ENCODE measurements at regions not wholly inside any gene's neighbourhood (a gene's known extent, or its start where the extent isn't known, plus 50 kb on each side); places are given as distances from the start of the nearest gene placed in this dataset.

- H3K4me3 ChIP-seq (replicated peaks in 1 of 3; ENCODE audit: low read depth in 2 of 3, low read length in 3 of 3): no peak overlapping the region
- no peak overlapping the region for H2AFZ ChIP-seq (ENCODE audit: insufficient read depth, low read depth, low read length, poor library complexity, severe bottlenecking)
- Mint-ChIP-seq H3K27me3 (ENCODE audit: low read depth in 3 of 3) (peaks cover 8 to 14% (median 13%) of the 10 kb centered on the region in 3 donors), H3K4me3 (no peak overlapping the region), H3K9me3 (peaks cover 0 to 5% (median 0%) of the 10 kb centered on the region in 7 donors), H3K27ac (peak overlapping the region in 1 of 7 donors; percentile 0), H3K4me1 (peaks cover 4% of the 10 kb centered on the region), H3K36me3 (no peaks in the 10 kb centered on the region)
- H3K79me2 ChIP-seq (ENCODE audit: insufficient read depth, low read length): no peaks in the 10 kb centered on the region
- H3K9ac ChIP-seq (ENCODE audit: insufficient read depth, low read length, poor library complexity, severe bottlenecking): no peak overlapping the region
- no peaks in the 10 kb centered on the region for H4K20me1 ChIP-seq (ENCODE audit: insufficient read depth, low read length)
- H3K9me3 ChIP-seq (replicated peaks in 1 of 2; ENCODE audit: control insufficient read depth in 1 of 2, insufficient read depth in 1 of 2, low read length in 2 of 2): no peaks in the 10 kb centered on the region
- peaks cover 0 to 15% of the 10 kb centered on the region in 2 donors for H3K4me1 ChIP-seq (ENCODE audit: control insufficient read depth in 1 of 2, insufficient read depth in 2 of 2, low read length in 2 of 2)
- TF ChIP-seq CTCF (IDR thresholded peaks at IDR 0.05): no peak
- DNase-seq: no peak
- no peak overlapping the region for H3K4me2 ChIP-seq (replicated peaks; ENCODE audit: extremely low read depth, low read length, poor library complexity, severe bottlenecking)
- WGBS (ENCODE audit: insufficient coverage): 68% methylated on average over 5 of the region's 7 CpGs
- no peaks in the 10 kb centered on the region for H3K36me3 ChIP-seq (replicated peaks in 1 of 2; ENCODE audit: control insufficient read depth in 1 of 2, insufficient read depth in 2 of 2, low read length in 2 of 2)
- H3K27me3 ChIP-seq (ENCODE audit: control insufficient read depth in 2 of 2, insufficient read depth in 2 of 2, low read length in 2 of 2): no peaks in the 10 kb centered on the region
- no peak overlapping the region for H3K27ac ChIP-seq (ENCODE audit: low read depth in 1 of 2, low read length in 2 of 2)
- intact Hi-C loops (cut with micrococcal nuclease): no loop called here
Observed at GRCh38 chr16:86381491-86381890, 128.8 kb upstream of the FOXF1 start.

GRCh38 chr16:86382067-86382773 lies 128.1 kb upstream of the FOXF1 start:
- H3K79me2 ChIP-seq (ENCODE audit: insufficient read depth, low read length): no peaks in the 10 kb centered on the region
- peaks cover 4% of the 10 kb centered on the region for H3K4me1 Mint-ChIP-seq
- H3K9ac ChIP-seq (ENCODE audit: insufficient read depth, low read length, poor library complexity, severe bottlenecking): no peak overlapping the region
- H3K4me3 Mint-ChIP-seq: no peak overlapping the region
- WGBS (ENCODE audit: insufficient coverage): 81% methylated on average over 16 of the region's 17 CpGs
- H3K4me2 ChIP-seq (replicated peaks; ENCODE audit: extremely low read depth, low read length, poor library complexity, severe bottlenecking): no peak overlapping the region
- H3K4me1 ChIP-seq (ENCODE audit: control insufficient read depth in 1 of 2, insufficient read depth in 2 of 2, low read length in 2 of 2): peaks cover 0 to 15% of the 10 kb centered on the region in 2 donors
- intact Hi-C loops (cut with micrococcal nuclease): no loop called here
- no peaks in the 10 kb centered on the region for H3K36me3 Mint-ChIP-seq
- no peaks in the 10 kb centered on the region for H4K20me1 ChIP-seq (ENCODE audit: insufficient read depth, low read length)
- no peak overlapping the region for H2AFZ ChIP-seq (ENCODE audit: insufficient read depth, low read depth, low read length, poor library complexity, severe bottlenecking)
- H3K9me3 ChIP-seq (replicated peaks in 1 of 2; ENCODE audit: control insufficient read depth in 1 of 2, insufficient read depth in 1 of 2, low read length in 2 of 2): no peaks in the 10 kb centered on the region
- peaks cover 8 to 18% (median 13%) of the 10 kb centered on the region in 3 donors for H3K27me3 Mint-ChIP-seq (ENCODE audit: low read depth in 3 of 3)
- H3K9me3 Mint-ChIP-seq: peaks cover 0 to 2% (median 0%) of the 10 kb centered on the region in 7 donors
- no peaks in the 10 kb centered on the region for H3K27me3 ChIP-seq (ENCODE audit: control insufficient read depth in 2 of 2, insufficient read depth in 2 of 2, low read length in 2 of 2)
- peak overlapping the region in 1 of 7 donors; percentile 53 for H3K27ac Mint-ChIP-seq
- no peak overlapping the region for H3K4me3 ChIP-seq (replicated peaks in 1 of 3; ENCODE audit: low read depth in 2 of 3, low read length in 3 of 3)
- no peaks in the 10 kb centered on the region for H3K36me3 ChIP-seq (replicated peaks in 1 of 2; ENCODE audit: control insufficient read depth in 1 of 2, insufficient read depth in 2 of 2, low read length in 2 of 2)
- no peak for TF ChIP-seq CTCF (IDR thresholded peaks at IDR 0.05)
- no peak overlapping the region for H3K27ac ChIP-seq (ENCODE audit: low read depth in 1 of 2, low read length in 2 of 2)
- no peak for DNase-seq
